HuH-7 (cell line): ENCODE measurements at regions not wholly inside any gene's neighbourhood (a gene's known extent, or its start where the extent isn't known, plus 50 kb on each side); places are given as distances from the start of the nearest gene placed in this dataset.

Source experiments
- DNase-seq: peaks from one replicate; pipeline ENCODE4 v3.0.0; 2011; ENCODE audit warnings: low spot score

DNA sequence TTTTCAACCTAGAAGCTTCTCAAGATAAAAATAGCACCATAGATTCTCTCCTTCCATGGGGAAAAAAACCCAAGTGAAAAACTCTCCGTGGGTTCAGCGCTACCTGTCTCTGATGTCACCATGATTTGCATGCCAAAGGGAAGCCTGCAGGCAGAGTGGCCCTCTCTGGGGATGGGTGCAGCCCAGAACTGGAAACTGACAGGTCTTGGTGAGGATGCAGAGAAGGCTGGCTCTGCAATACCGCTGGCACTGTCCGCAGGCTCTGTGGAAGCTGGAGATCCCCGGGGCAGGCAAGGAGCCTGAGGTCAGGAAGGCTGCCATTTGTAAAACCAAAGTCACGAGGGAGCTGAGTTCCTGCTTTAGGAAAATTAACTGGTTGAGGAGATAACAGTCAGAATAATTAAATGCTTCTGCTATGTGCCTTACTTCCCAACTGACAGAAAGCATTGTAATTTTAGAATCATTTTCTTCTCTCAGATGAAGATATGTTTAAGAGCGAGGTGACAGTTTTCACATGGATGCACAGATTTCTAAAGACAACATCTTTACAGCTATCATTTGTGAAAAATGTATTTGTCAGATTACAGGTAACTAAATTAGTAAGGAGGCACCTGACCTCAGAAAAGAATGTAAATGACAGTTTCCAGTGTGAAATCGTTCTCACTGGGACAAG, 731.5 kb upstream of the FZD8 start:
- DNase-seq, result no peak

GRCh38 chr10:36367362-36367761, 725.3 kb upstream of the FZD8 start:
- DNase-seq, result no peak

GRCh38 chr10:36366843-36367242, 724.7 kb upstream of the FZD8 start:
- no peak for DNase-seq

GRCh38 chr10:36366065-36366464, 724.0 kb upstream of the FZD8 start:
- no peak for DNase-seq

GRCh38 chr10:36362257-36362656, 720.2 kb upstream of the FZD8 start:
- DNase-seq, result peak; percentile 18

GRCh38 chr10:36358736-36359135, 716.6 kb upstream of the FZD8 start:
- no peak for DNase-seq

GRCh38 chr10:36354633-36355032, 712.5 kb upstream of the FZD8 start:
- DNase-seq, result no peak

- no peak for DNase-seq
These were observed 709.1 kb upstream of the FZD8 start for GRCh38 chr10:36351159-36351558.

DNA sequence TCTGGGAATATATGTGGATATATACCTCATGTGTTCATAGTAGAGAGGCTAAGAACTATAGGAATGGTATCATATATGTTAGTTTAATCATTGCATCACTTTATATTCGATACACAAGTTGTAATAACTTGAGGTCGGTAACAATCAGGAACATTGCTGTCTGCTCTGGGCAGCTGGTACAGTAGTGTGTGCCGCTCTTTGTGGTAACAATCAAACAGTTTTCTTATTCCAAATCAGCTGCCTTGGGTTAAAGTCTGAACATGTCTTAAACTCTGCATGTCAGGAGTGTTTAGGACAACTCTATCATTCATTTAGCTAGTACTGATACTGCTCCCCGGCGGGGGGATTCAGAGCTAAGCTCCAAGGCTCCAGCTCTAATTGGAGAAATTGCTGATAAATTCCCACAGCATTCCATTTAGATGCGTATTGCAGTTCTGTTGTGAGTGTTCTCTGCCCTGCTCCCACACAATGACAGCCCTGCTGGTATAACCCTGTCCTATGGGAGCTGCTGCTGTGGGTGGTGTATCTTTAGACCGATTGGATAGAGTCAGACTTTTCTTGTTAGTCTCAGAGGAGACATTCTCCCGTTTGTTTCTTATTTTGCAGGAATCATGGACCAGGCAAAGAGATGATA, 707.5 kb upstream of the FZD8 start:
- no peak for DNase-seq

GRCh38 chr10:36345807-36346206, 703.7 kb upstream of the FZD8 start:
- no peak for DNase-seq

DNA sequence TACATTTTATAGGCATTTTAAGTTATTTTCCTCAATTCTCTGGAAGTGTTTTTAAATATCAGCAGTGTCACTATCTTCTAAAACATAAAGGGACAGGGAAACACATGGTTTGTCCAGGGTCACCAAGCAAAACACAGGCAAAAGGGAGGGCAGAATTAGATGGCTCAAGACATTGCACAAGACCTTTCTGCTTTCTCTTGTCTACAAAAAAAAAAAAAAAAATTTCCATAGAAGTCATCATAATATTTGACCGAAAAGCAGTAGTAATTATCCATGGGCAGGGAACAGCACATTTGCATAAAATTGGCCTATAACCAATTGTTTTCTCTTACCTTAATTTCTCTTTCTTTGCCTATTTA, 703.1 kb upstream of the FZD8 start:
- no peak for DNase-seq

DNA sequence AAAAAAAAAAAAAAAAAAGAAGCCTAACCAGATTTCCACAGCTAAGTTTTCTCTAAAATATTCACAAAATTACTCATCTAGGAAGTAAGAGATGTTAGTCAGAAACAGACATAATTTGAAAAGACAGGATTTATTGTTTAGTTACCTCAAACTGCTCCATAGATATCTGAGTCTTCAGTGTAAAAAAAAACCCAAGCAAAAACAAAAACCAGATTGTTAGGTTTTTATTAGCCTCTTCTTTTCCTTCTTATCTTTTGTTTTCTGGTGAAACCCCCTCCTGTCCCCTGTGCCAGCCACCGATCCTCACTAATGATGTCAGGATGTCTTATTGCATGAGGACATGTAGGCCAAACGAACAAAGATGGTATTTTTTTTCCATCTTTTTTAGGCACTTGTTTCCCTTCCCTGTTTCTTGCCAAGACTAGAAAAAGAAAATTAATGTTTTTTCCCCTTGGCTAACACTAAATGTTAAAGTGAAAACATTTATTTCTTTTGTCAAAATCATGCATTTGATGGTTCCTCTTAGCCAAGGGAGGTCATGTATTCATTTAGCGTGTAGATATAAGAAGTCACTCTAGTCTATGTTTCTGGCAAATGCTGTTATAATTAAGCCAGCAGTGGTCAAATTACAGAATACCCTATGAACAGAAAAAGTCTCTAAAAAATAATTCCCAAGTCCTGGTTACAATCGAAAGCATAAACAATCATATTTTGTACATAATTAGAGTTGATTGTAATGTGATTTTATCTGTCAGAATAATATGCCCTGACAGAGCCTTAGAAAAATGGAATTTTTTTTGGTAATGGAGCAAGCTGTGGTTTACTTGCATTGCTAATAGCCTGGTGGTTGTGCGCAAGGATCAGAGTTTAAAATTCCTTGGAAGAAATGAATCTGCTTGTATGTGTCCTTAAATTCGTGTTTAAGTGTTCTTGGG, 702.4 kb upstream of the FZD8 start:
- DNase-seq, result no peak

- DNase-seq, result no peak
These were observed 700.7 kb upstream of the FZD8 start for GRCh38 chr10:36342781-36343180.

DNA sequence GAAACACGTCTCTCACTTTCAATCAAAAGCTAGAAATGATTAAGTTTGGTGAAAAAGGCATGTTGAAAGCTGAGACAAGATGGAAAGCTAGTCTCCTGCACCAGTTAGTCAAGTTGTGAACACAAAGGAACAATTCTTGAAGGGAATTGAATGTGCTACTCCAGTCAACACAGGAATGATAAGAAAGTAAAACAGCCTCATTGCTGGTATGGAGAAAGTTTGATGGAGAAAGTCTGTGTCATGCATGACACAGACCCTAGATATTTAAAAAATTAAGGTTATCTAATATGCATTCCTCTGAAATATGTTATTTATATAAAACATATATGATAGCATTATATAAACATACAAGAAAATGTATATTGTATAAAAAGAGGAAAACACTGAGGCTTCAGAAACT, 699.4 kb upstream of the FZD8 start:
- no peak for DNase-seq

DNA sequence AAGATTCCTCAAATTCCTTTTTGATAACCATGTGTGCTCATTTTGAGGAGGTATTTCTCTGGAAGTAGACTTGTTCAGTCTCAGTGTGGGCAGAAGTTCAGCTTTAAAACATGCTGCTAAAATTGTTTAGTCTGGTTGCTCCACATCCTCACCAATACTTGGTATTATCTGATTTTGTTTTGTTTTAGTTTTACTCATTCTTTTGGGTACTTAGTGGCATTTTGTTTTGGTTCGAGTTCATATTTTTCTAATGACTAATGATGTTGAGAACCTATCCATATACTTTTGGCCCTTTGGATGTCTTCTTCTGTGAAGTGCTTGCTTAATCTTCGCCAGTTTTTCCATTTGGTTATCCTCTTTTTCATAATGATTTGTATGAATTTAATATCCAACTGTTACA, 694.2 kb upstream of the FZD8 start:
- DNase-seq, result no peak

- DNase-seq, result no peak
These were observed 691.4 kb upstream of the FZD8 start for GRCh38 chr10:36333446-36333845.

DNA sequence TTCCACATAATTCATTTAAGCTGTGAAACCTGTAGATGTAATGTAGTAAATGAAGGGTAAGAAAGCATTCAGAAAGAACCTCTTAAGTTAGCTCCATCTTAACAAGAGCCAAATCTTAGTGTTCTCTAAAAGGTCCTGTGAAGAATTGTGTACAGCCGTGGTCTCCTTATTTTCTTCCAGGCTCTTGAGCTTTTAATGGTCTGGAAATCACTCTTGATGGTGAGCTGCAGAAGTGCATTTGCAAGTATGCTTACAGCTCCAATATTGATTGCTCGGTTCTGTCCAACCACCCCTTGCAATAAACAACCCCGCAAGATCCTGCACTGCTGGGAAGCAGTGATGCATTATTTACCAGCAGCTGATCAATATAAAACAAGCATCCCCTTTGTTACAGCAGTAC, 690.8 kb upstream of the FZD8 start:
- DNase-seq, result no peak

DNA sequence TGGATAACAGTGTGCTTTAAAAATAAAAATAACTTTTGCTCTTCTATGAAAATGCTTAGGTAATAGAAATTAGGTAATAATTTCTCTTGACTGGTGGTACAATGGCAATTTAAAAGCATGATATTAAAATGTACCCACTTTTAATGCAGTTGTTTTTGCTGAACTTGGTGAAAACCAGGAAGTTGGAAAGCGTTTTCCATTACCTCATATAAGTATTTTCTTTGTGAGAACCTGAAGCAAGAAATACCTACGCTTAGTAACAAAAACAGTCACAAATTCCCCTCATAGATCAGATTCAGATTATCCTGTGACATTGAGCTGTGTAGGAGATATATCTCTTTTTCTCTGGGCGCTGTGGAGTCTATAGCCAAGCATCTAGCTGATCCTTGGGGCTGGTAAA, 689.0 kb upstream of the FZD8 start:
- DNase-seq, result no peak

DNA sequence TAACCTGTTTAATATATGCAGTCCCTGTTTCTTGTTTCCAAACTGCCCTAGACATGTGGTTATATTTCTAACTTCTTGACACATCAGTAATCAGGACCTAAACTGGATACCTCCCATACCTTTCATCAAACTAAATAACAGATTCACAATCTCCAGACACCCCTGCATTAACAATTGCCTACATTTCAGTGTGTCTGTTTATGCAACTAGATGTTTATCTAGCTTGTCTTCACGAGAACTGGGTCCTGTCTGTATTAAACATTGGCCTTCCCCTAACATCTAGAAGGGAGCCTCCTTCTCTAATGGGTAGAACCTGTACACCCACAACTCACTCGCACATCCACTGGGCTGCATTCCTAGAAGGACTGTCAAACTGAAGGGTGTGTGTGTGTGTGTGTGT, 683.7 kb upstream of the FZD8 start:
- no peak for DNase-seq

GRCh38 chr10:36324831-36325230, 682.7 kb upstream of the FZD8 start:
- DNase-seq, result no peak

GRCh38 chr10:36313142-36313541, 671.0 kb upstream of the FZD8 start:
- DNase-seq, result no peak

- no peak for DNase-seq
These were observed 661.8 kb upstream of the FZD8 start for GRCh38 chr10:36303896-36304295.

- no peak for DNase-seq
These were observed 660.0 kb upstream of the FZD8 start for GRCh38 chr10:36302086-36302485.
